Neural cell (in vitro differentiated cells): ENCODE measurements at regions not wholly inside any gene's neighbourhood (a gene's known extent, or its start where the extent isn't known, plus 50 kb on each side); places are given as distances from the start of the nearest gene placed in this dataset.
A peak's percentile ranks its signal among the peaks of the same experiment; 100 is the strongest.

Experiments
- H2AFZ ChIP-seq: fragments of 200-600, 300-800 bp; sonication (generic), shearing (Covaris generic); 2 replicates; pipeline ENCODE4 v1.6.0; 2014; ENCODE audit warnings: low read depth, mild to moderate bottlenecking, antibody characterized with exemption, low read length, moderate library complexity
- H3F3A ChIP-seq: fragments of 200-600 bp; shearing (Covaris generic); 2 replicates; pipeline ENCODE4 v1.6.1; 2016; ENCODE audit warnings: mild to moderate bottlenecking, moderate library complexity, mixed read lengths, antibody characterized with exemption, low read length; ENCODE audit not compliant: insufficient read depth, poor library complexity, severe bottlenecking
- H3K27ac ChIP-seq: fragments of 200-600, 300-800 bp; sonication (generic), shearing (Covaris generic); 2 replicates; pipeline ENCODE4 v1.5.1; 2014; ENCODE audit warnings: mild to moderate bottlenecking, low read length, moderate library complexity
- H3K27me3 ChIP-seq: fragments of 300-800, 200-600 bp; sonication (generic), shearing (Covaris generic); 2 replicates; pipeline ENCODE4 v1.6.0; 2014; ENCODE audit warnings: mild to moderate bottlenecking, low read depth, low read length, moderate library complexity; ENCODE audit not compliant: insufficient read depth
- H3K36me3 ChIP-seq: fragments of 300-800, 200-600 bp; sonication (generic), shearing (Covaris generic); 2 replicates; pipeline ENCODE4 v1.5.1; 2014; ENCODE audit warnings: mild to moderate bottlenecking, antibody characterized with exemption, low read length, moderate library complexity; ENCODE audit not compliant: insufficient read depth
- H3K4me2 ChIP-seq: fragments of 300-800, 200-600 bp; sonication (generic), shearing (Covaris generic); 2 replicates; pipeline ENCODE4 v1.6.0; 2014; ENCODE audit warnings: mild to moderate bottlenecking, low read length
- H3K4me3 ChIP-seq: fragments of 300-800, 200-600 bp; sonication (generic), shearing (Covaris generic); 2 replicates; pipeline ENCODE4 v1.5.1; 2014; ENCODE audit warnings: mild to moderate bottlenecking, low read length, moderate library complexity
- H3K79me2 ChIP-seq: fragments of 200-600 bp; shearing (Covaris generic); replicated peaks from 2 replicates; pipeline ENCODE4 v1.6.0; 2014; ENCODE audit warnings: mild to moderate bottlenecking, low read length, moderate library complexity; ENCODE audit not compliant: insufficient read depth
- H3K9ac ChIP-seq: fragments of 300-800, 200-600 bp; sonication (generic), shearing (Covaris generic); 2 replicates; pipeline ENCODE4 v1.6.1; 2016; ENCODE audit warnings: mild to moderate bottlenecking, low read length, mixed read lengths
- H3K9me2 ChIP-seq: fragments of 200-600 bp; shearing (Covaris generic); 2 replicates; pipeline ENCODE4 v1.6.1; 2016; ENCODE audit warnings: mild to moderate bottlenecking, low read length, mixed read lengths; ENCODE audit not compliant: insufficient read depth
- H3K9me3 ChIP-seq: fragments of 200-600, 300-800 bp; sonication (generic), shearing (Covaris generic); 2 replicates; pipeline ENCODE4 v1.6.1; 2016; ENCODE audit warnings: mild to moderate bottlenecking, mixed run types, low read length, moderate library complexity, mixed read lengths
- H4K20me1 ChIP-seq: fragments of 200-600 bp; shearing (Covaris generic); 2 replicates; pipeline ENCODE4 v1.6.1; 2016; ENCODE audit warnings: mild to moderate bottlenecking, mixed run types; ENCODE audit not compliant: insufficient read depth
- CTCF ChIP-seq: fragments of 450-650 bp; IDR thresholded peaks from 2 replicates; pipeline ENCODE4 v1.5.1; 2014; ENCODE audit warnings: antibody characterized with exemption, mild to moderate bottlenecking, moderate library complexity; ENCODE audit not compliant: poor library complexity, severe bottlenecking
- EP300 ChIP-seq: fragments of 450-650 bp; conservative IDR thresholded peaks from 2 replicates; pipeline ENCODE4 v1.6.1; 2014; ENCODE audit warnings: antibody characterized with exemption, mild to moderate bottlenecking, moderate library complexity; ENCODE audit not compliant: poor library complexity, severe bottlenecking
- MXI1 ChIP-seq: fragments of 450-650 bp; conservative IDR thresholded peaks from 2 replicates; pipeline ENCODE4 v1.6.1; 2014; ENCODE audit warnings: antibody characterized with exemption, mild to moderate bottlenecking; ENCODE audit not compliant: poor library complexity, severe bottlenecking
- POLR2AphosphoS5 ChIP-seq: IDR thresholded peaks from 2 replicates; pipeline ENCODE4 v1.6.1; 2012
- RAD21 ChIP-seq: fragments of 450-650 bp; conservative IDR thresholded peaks from 2 replicates; pipeline ENCODE4 v1.6.1; 2014; ENCODE audit warnings: antibody characterized with exemption, mild to moderate bottlenecking, moderate library complexity
- REST ChIP-seq: IDR thresholded peaks from 2 replicates; pipeline ENCODE4 v1.6.1; 2012; ENCODE audit warnings: borderline replicate concordance
- TAF1 ChIP-seq: IDR thresholded peaks from 2 replicates; pipeline ENCODE4 v1.6.1; 2012; ENCODE audit warnings: low read depth

GRCh38 chr17:33463887-33464286, 170.8 kb upstream of the ASIC2 start:
- Histone ChIP-seq H3K9me3 (no peaks in the 10 kb centered on the region), H3K9ac (no peak overlapping the region), H2AFZ (no peak overlapping the region), H3K4me3 (no peak overlapping the region), H3K4me2 (no peak overlapping the region), H4K20me1 (no peaks in the 10 kb centered on the region), H3F3A (no peaks in the 10 kb centered on the region), H3K36me3 (no peaks in the 10 kb centered on the region), H3K27me3 (no peaks in the 10 kb centered on the region), H3K79me2 (no peaks in the 10 kb centered on the region), H3K27ac (no peak overlapping the region), H3K9me2 (no peaks in the 10 kb centered on the region)
- no peak for TF ChIP-seq MXI1
- TF ChIP-seq CTCF = no peak
- no peak for TF ChIP-seq EP300
- TF ChIP-seq RAD21 = no peak
- no peak for TF ChIP-seq REST
- no peak for TF ChIP-seq POLR2AphosphoS5
- TF ChIP-seq TAF1 = no peak

- Histone ChIP-seq H4K20me1 (no peaks in the 10 kb centered on the region), H3F3A (no peaks in the 10 kb centered on the region), H3K9me3 (no peaks in the 10 kb centered on the region), H3K9ac (no peak overlapping the region), H3K79me2 (no peaks in the 10 kb centered on the region), H3K27me3 (no peaks in the 10 kb centered on the region), H2AFZ (no peak overlapping the region), H3K36me3 (no peaks in the 10 kb centered on the region), H3K4me2 (no peak overlapping the region), H3K9me2 (no peaks in the 10 kb centered on the region), H3K4me3 (no peak overlapping the region), H3K27ac (no peak overlapping the region)
- TF ChIP-seq CTCF (no peak), REST (peak; percentile 98)
Observed at GRCh38 chr17:33464669-33465280, 171.7 kb upstream of the ASIC2 start.
